KMS-11 (cell line): ENCODE measurements at regions not wholly inside any gene's neighbourhood (a gene's known extent, or its start where the extent isn't known, plus 50 kb on each side); places are given as distances from the start of the nearest gene placed in this dataset.

Source experiments
- H2AFZ ChIP-seq: fragments of 200-600 bp; sonication (generic); 2 replicates; pipeline ENCODE4 v1.6.1; 2016; ENCODE audit warnings: antibody characterized with exemption, mixed run types, low read depth
- H3K27ac ChIP-seq: fragments of 200-600 bp; sonication (generic); 2 replicates; pipeline ENCODE4 v1.6.1; 2016; ENCODE audit warnings: mild to moderate bottlenecking, mixed run types
- H3K27me3 ChIP-seq: fragments of 200-600 bp; sonication (generic); 2 replicates; pipeline ENCODE4 v1.6.1; 2017; ENCODE audit warnings: mild to moderate bottlenecking, low read depth, mixed run types, moderate library complexity; ENCODE audit not compliant: insufficient read depth
- H3K36me3 ChIP-seq: fragments of 200-600 bp; sonication (generic); 2 replicates; pipeline ENCODE4 v1.6.1; 2017; ENCODE audit warnings: mild to moderate bottlenecking, mixed run types; ENCODE audit not compliant: insufficient read depth
- H3K4me1 ChIP-seq: fragments of 200-600 bp; sonication (generic); 2 replicates; pipeline ENCODE4 v1.6.1; 2016; ENCODE audit warnings: mild to moderate bottlenecking, low read depth, mixed run types; ENCODE audit not compliant: poor library complexity, severe bottlenecking
- H3K4me2 ChIP-seq: fragments of 200-600 bp; sonication (generic); 2 replicates; pipeline ENCODE4 v1.7.0; 2016; ENCODE audit warnings: mild to moderate bottlenecking, mixed run types
- H3K4me3 ChIP-seq: fragments of 200-600 bp; sonication (generic); IDR thresholded peaks from 2 replicates; pipeline ENCODE4 v1.6.1; 2017; ENCODE audit warnings: low read depth, low read length, mixed read lengths; ENCODE audit not compliant: insufficient read depth
- H3K79me2 ChIP-seq: fragments of 200-600 bp; sonication (generic); 2 replicates; pipeline ENCODE4 v1.6.1; 2016; ENCODE audit warnings: low read depth, mixed run types; ENCODE audit not compliant: insufficient read depth
- H3K9ac ChIP-seq: fragments of 200-600 bp; sonication (generic); 2 replicates; pipeline ENCODE4 v1.6.1; 2016; ENCODE audit warnings: mild to moderate bottlenecking, mixed run types
- H4K20me1 ChIP-seq: fragments of 200-600 bp; sonication (generic); 2 replicates; pipeline ENCODE4 v1.6.1; 2016; ENCODE audit warnings: mild to moderate bottlenecking, mixed run types; ENCODE audit not compliant: insufficient read depth
- TF ChIP-seq, protein P1 (sequence below): fragments of 200-600 bp; sonication (generic); conservative IDR thresholded peaks from 2 replicates; pipeline ENCODE4 v1.6.1; 2017; ENCODE audit warnings: low read depth, mild to moderate bottlenecking, antibody characterized with exemption, low read length, moderate library complexity, mixed read lengths

DNA sequence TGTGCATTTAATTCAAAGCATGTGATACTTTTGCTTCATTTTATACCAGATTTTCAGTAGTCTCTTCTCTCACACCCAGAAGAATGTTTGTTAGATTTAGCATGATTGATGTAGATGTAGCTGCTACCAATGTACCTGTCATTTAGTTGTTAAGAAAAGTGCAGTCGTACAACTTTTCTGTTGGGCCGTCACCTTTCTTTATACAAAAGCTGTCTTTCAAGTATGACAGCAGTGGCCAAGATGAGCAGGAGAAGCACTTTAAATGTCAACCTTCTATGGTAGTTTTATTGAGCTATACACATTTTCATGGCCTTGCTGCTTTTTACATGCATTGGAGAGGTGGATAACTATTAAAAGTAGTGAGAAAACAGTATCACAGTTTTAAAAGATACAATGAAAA is 77.7 kb upstream of the PTPRD start:
- Histone ChIP-seq H2AFZ (no peak overlapping the region), H3K4me2 (no peak overlapping the region), H3K27ac (no peak overlapping the region), H3K4me1 (no peaks in the 10 kb centered on the region), H3K9ac (no peak overlapping the region), H3K36me3 (no peaks in the 10 kb centered on the region), H3K4me3 (no peak overlapping the region), H4K20me1 (no peaks in the 10 kb centered on the region), H3K27me3 (no peaks in the 10 kb centered on the region), H3K79me2 (no peaks in the 10 kb centered on the region)
- TF ChIP-seq, protein P1, sequence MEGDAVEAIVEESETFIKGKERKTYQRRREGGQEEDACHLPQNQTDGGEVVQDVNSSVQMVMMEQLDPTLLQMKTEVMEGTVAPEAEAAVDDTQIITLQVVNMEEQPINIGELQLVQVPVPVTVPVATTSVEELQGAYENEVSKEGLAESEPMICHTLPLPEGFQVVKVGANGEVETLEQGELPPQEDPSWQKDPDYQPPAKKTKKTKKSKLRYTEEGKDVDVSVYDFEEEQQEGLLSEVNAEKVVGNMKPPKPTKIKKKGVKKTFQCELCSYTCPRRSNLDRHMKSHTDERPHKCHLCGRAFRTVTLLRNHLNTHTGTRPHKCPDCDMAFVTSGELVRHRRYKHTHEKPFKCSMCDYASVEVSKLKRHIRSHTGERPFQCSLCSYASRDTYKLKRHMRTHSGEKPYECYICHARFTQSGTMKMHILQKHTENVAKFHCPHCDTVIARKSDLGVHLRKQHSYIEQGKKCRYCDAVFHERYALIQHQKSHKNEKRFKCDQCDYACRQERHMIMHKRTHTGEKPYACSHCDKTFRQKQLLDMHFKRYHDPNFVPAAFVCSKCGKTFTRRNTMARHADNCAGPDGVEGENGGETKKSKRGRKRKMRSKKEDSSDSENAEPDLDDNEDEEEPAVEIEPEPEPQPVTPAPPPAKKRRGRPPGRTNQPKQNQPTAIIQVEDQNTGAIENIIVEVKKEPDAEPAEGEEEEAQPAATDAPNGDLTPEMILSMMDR = no peak

DNA sequence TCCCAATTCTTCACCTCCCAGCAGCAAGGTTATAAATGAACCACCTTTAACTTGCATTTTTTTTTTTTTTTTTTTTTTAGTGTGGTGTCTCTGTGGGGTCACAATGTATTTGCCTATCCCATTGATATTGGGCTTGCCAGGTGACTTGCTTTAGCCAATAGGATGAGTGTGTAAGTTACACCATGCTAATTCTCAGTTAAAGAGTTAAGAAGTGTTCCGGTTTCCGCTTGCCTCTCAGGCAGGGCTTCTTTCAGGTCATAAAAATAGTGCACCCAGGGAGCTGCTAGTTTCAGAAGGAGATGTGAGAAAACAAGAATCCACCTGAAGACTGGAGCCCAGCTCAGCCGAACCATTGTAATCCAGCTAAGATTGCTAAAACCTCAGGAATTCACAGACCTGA is 84.2 kb upstream of the PTPRD start:
- Histone ChIP-seq H3K27me3 (no peaks in the 10 kb centered on the region), H3K4me1 (peaks cover 35% of the 10 kb centered on the region), H3K9ac (no peak overlapping the region), H4K20me1 (no peaks in the 10 kb centered on the region), H3K79me2 (no peaks in the 10 kb centered on the region), H3K4me2 (peak overlapping the region; percentile 29; the same call in 1 of the 2 replicates), H3K4me3 (no peak overlapping the region), H2AFZ (peak overlapping the region; percentile 23; the same call in 1 of the 2 replicates), H3K27ac (peak overlapping the region; percentile 11; the same call in 1 of the 2 replicates), H3K36me3 (no peaks in the 10 kb centered on the region)
- TF ChIP-seq, protein P1 = no peak

DNA sequence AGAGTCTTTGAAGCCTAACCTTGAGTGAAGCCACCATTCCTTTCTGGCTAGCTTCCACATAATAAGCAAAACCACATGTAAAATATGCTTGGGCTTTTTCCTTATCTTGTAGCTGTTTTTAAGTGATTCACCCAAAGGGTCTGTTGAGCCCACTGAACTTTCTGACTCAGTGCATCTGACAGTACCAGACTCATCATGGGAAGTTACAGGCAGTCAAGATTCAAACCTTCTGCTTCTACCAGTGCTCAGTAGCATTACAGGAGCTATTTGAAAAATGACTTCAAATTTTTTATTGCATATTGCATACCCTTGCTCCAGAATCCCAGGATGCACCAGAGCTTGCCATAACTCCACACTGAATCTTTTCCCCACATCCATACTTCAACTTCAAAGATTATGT is 87.5 kb upstream of the PTPRD start:
- TF ChIP-seq, protein P1 = no peak
- Histone ChIP-seq H3K27me3 (no peaks in the 10 kb centered on the region), H3K4me3 (no peak overlapping the region), H3K4me1 (peaks cover 45% of the 10 kb centered on the region), H2AFZ (no peak overlapping the region), H3K79me2 (no peaks in the 10 kb centered on the region), H3K4me2 (no peak overlapping the region), H3K9ac (no peak overlapping the region), H3K27ac (no peak overlapping the region), H4K20me1 (no peaks in the 10 kb centered on the region), H3K36me3 (no peaks in the 10 kb centered on the region)

DNA sequence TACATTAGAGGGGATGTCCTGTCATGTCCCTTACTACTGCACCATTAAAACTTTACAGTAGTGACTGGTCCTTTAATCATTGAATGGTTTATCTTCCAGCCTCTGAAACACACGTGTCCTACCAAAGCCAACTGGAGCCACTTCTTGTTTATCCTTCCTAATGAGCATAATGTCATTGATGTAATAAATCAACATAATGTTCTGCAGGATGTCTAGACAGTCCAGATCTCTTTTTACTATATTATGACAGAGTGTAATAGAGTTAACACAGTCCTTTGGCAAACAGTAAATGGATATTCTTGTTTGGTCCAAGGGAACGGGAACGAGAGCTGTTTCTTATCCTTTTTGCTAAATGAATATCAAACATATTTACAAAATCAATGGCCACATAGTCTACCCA is 88.1 kb upstream of the PTPRD start:
- Histone ChIP-seq H3K27ac (no peak overlapping the region), H3K36me3 (no peaks in the 10 kb centered on the region), H3K4me3 (no peak overlapping the region), H2AFZ (no peak overlapping the region), H3K9ac (no peak overlapping the region), H3K4me1 (peaks cover 41% of the 10 kb centered on the region), H4K20me1 (no peaks in the 10 kb centered on the region), H3K79me2 (no peaks in the 10 kb centered on the region), H3K27me3 (no peaks in the 10 kb centered on the region), H3K4me2 (no peak overlapping the region)
- TF ChIP-seq, protein P1 = no peak
